ENCODE measurements at regions not wholly inside any gene's neighbourhood (a gene's known extent, or its start where the extent isn't known, plus 50 kb on each side); places are given as distances from the start of the nearest gene placed in this dataset.

GRCh38 chr6:115770851-115771250, 289.8 kb downstream of the FRK start:
- H3K27ac ChIP-seq (ENCODE audit: low read depth, low read length), result no peak overlapping the region
- ChIA-PET POLR2A (ENCODE audit: partially characterized antibody) (no interaction called here), CTCF (ENCODE audit: partially characterized antibody) (no interaction called here)
- H2BK12ac ChIP-seq (ENCODE audit: low read depth, low read length), result no peak overlapping the region
- H4K91ac ChIP-seq (replicated peaks; ENCODE audit: insufficient read length, low read length), result no peak overlapping the region
- H3K18ac ChIP-seq (ENCODE audit: extremely low read depth, low read length), result no peak overlapping the region
- H3K27me3 ChIP-seq (replicated peaks in 1 of 4; ENCODE audit: control insufficient read depth in 3 of 4, extremely low read depth in 1 of 4, insufficient read depth in 3 of 4, low read length in 3 of 4), result no peaks in the 10 kb centered on the region
- 86% methylated on average over 7 of the region's 7 CpGs; no CpG with 5 or more reads in 1 of the 2 experiments for WGBS, 2 experiments (ENCODE audit: extremely low coverage in 1 of 2, insufficient coverage in 1 of 2, insufficient read length in 1 of 2, insufficient replicate concordance in 2 of 2, low coverage in 1 of 2, low lambda C conversion rate in 2 of 2, missing lambda C conversion rate in 1 of 2)
- H4K8ac ChIP-seq (ENCODE audit: extremely low read depth, insufficient read depth, low read length), result no peak overlapping the region
- H3K9me3 ChIP-seq (ENCODE audit: insufficient read depth in 2 of 2, low read depth in 1 of 2, low read length in 1 of 2), result no peaks in the 10 kb centered on the region
- no peaks in the 10 kb centered on the region for H3K79me1 ChIP-seq (ENCODE audit: low read depth, low read length)
- H2BK20ac ChIP-seq (ENCODE audit: low read length), result no peak overlapping the region
- H2BK120ac ChIP-seq (replicated peaks; ENCODE audit: low read depth, low read length), result no peak overlapping the region
- H3K4ac ChIP-seq (replicated peaks; ENCODE audit: insufficient read length, low read depth, low read length), result no peak overlapping the region
- H3K56ac ChIP-seq (replicated peaks; ENCODE audit: insufficient read length, low read depth, low read length), result no peak overlapping the region
- no peak for DNase-seq (ENCODE audit: low read depth in 1 of 2, low spot score in 2 of 2)
- no peak for FAIRE-seq
- H4K20me1 ChIP-seq (replicated peaks in 1 of 2; ENCODE audit: control insufficient read depth in 1 of 2, insufficient read depth in 2 of 2, low read length in 2 of 2), result no peaks in the 10 kb centered on the region
- H3K36me3 ChIP-seq (ENCODE audit: control insufficient read depth in 2 of 4, insufficient read depth in 4 of 4, low read length in 3 of 4), result no peaks in the 10 kb centered on the region
- H2BK15ac ChIP-seq (ENCODE audit: low read length), result no peak overlapping the region
- no peak overlapping the region for H2BK5ac ChIP-seq (ENCODE audit: low read depth, low read length)
- H3K23me2 ChIP-seq (ENCODE audit: low read depth, low read length), result no peaks in the 10 kb centered on the region
- H3K79me2 ChIP-seq (ENCODE audit: control insufficient read depth in 1 of 2, insufficient read depth in 2 of 2, low read length in 2 of 2), result no peaks in the 10 kb centered on the region
- H2AK5ac ChIP-seq (ENCODE audit: low read depth, low read length), result no peak overlapping the region
- H3K4me3 ChIP-seq (ENCODE audit: extremely low read depth in 1 of 4, insufficient read depth in 2 of 4, low read depth in 3 of 4, low read length in 4 of 4), result no peak overlapping the region
- H3K4me1 ChIP-seq (replicated peaks in 1 of 4; ENCODE audit: control insufficient read depth in 3 of 4, insufficient read depth in 4 of 4, low read length in 3 of 4), result no peaks in the 10 kb centered on the region
- no peak overlapping the region for H3K4me2 ChIP-seq (ENCODE audit: insufficient read depth in 1 of 2, low read depth in 2 of 2, low read length in 2 of 2)
- no peak overlapping the region for H3K23ac ChIP-seq (ENCODE audit: insufficient read length)
- H3K14ac ChIP-seq (ENCODE audit: insufficient read length), result no peak overlapping the region
- no peak overlapping the region for H4K5ac ChIP-seq (ENCODE audit: insufficient read length, low read depth, low read length)
- no peak overlapping the region for H3K9ac ChIP-seq (replicated peaks in 1 of 4; ENCODE audit: extremely low read depth in 1 of 4, low read depth in 3 of 4, low read length in 3 of 4)
- H2AFZ ChIP-seq (ENCODE audit: low read length), result no peak overlapping the region
- TF ChIP-seq KDM5A (IDR thresholded peaks at IDR 0.05; ENCODE audit: low read length), result no peak
- TF ChIP-seq SAP30 (IDR thresholded peaks at IDR 0.05; ENCODE audit: insufficient read depth, insufficient replicate concordance, low read length), result no peak
- no peak for TF ChIP-seq BRCA1 (IDR thresholded peaks at IDR 0.05; ENCODE audit: low read depth, low read length)
- no peak for TF ChIP-seq JUN (IDR thresholded peaks at IDR 0.05; ENCODE audit: low read depth, low read length)
- no peak for TF ChIP-seq EZH2 (IDR thresholded peaks at IDR 0.05; ENCODE audit: low read depth, low read length, severe bottlenecking)
- no peak for TF ChIP-seq RAD21 (IDR thresholded peaks at IDR 0.05 in 1 of 2, conservative IDR thresholded peaks at IDR 0.05 in 1 of 2; ENCODE audit: low read depth in 2 of 2, low read length in 2 of 2)
- no peak for TF ChIP-seq NRF1 (IDR thresholded peaks at IDR 0.05; ENCODE audit: low read depth, low read length)
- no peak for TF ChIP-seq GABPA (IDR thresholded peaks at IDR 0.05; ENCODE audit: borderline replicate concordance, insufficient read depth, low read length)
- TF ChIP-seq EGR1 (IDR thresholded peaks at IDR 0.05; ENCODE audit: borderline replicate concordance, low read depth, low read length), result no peak
- no peak for TF ChIP-seq RXRA (IDR thresholded peaks at IDR 0.05; ENCODE audit: insufficient read depth, low read depth, low read length)
- no peak for TF ChIP-seq SRF (IDR thresholded peaks at IDR 0.05; ENCODE audit: low read depth, low read length)
- no peak for TF ChIP-seq E2F6 (IDR thresholded peaks at IDR 0.05)
- TF ChIP-seq CBX5 (IDR thresholded peaks at IDR 0.05; ENCODE audit: low read depth, low read length), result no peak
- TF ChIP-seq BACH1 (IDR thresholded peaks at IDR 0.05; ENCODE audit: low read length), result no peak
- TF ChIP-seq HDAC6 (IDR thresholded peaks at IDR 0.05; ENCODE audit: low read depth, low read length), result no peak
